Renal pelvis (tissue), 1 donor: ENCODE measurements at regions not wholly inside any gene's neighbourhood (a gene's known extent, or its start where the extent isn't known, plus 50 kb on each side); places are given as distances from the start of the nearest gene placed in this dataset.

Source experiments
- DNase-seq: peaks from one replicate; pipeline ENCODE4 v3.0.0-alpha.2; 2013

DNA sequence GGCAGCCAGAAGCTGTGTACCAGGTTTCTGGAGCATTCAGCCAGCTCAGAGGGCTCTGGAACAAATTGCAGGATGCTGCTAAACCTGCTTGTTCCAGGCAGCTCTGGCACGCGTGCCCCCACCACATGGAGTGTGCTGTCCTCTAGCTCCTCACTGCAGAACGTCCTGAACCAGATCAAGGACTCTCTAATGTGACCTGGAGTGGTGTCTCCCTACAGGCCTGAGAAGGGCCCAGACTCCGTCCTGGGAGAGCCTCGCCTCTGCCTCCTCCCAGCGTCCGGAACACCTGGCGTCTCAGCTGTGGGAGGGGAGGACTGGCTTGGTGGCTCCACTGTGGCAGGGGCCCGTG lies 115.6 kb upstream of the GPC1 start:
- DNase-seq: no peak

GRCh38 chr2:240320204-240320993 lies 115.1 kb upstream of the GPC1 start:
- no peak for DNase-seq

DNA sequence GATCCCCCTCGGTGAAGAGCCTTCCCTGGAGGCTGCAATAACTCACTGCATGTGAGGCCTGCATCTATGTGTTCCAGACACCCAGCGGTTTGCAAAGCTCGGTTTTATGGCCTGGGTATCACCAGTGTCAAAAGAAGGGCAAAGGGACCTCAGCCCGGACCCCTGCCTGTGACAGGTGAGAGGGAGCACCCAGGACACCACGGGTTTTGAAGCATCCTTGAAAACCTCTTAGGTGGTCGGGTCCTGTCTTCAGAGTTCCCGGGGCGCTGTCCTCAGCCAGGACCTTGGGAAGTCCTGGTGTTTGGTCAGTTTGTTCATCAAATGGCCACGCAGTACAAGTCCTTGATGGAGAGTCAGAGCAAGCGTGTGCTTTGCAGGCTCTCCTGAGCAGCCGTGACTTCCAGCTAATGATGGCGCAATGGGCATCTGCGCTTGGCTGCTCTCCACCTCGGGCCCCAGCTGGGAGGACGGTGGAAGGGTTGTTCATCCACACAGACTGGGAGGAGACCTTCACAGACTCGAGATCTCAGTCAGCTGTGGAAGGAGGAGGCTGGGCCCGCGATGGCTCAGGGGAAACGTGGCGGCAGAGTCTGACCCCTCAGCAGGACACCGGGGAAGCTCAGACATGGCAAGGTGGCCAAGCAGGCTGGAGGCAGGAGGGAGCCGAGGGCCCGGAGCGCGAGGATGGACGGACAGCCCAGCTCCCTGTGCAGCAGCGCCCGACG lies 113.1 kb upstream of the GPC1 start:
- no peak for DNase-seq

DNA sequence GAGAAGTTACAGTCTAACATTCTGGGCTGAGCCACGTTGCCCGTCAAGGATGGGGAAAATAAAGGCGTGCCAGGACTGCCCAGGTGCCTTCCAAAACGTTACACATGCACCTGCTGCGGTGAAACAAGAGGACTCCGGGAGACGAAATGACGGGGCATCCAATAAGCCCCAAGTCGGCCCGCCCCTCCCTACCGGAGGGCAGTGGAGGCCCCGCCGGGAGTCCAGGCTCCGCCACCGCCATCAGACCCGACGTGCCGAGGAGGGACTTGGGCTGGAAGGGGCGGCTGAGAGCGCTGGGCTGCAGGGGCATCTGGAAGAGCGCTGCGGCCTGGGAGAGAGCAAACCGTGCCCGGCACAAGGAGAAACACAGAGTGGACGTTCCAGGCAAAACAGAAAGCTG lies 112.5 kb upstream of the GPC1 start:
- DNase-seq: no peak

GRCh38 chr2:240323601-240324291 lies 111.7 kb upstream of the GPC1 start:
- DNase-seq: no peak

- DNase-seq: no peak
Measured at GRCh38 chr2:240324312-240325015, 111.0 kb upstream of the GPC1 start.

DNA sequence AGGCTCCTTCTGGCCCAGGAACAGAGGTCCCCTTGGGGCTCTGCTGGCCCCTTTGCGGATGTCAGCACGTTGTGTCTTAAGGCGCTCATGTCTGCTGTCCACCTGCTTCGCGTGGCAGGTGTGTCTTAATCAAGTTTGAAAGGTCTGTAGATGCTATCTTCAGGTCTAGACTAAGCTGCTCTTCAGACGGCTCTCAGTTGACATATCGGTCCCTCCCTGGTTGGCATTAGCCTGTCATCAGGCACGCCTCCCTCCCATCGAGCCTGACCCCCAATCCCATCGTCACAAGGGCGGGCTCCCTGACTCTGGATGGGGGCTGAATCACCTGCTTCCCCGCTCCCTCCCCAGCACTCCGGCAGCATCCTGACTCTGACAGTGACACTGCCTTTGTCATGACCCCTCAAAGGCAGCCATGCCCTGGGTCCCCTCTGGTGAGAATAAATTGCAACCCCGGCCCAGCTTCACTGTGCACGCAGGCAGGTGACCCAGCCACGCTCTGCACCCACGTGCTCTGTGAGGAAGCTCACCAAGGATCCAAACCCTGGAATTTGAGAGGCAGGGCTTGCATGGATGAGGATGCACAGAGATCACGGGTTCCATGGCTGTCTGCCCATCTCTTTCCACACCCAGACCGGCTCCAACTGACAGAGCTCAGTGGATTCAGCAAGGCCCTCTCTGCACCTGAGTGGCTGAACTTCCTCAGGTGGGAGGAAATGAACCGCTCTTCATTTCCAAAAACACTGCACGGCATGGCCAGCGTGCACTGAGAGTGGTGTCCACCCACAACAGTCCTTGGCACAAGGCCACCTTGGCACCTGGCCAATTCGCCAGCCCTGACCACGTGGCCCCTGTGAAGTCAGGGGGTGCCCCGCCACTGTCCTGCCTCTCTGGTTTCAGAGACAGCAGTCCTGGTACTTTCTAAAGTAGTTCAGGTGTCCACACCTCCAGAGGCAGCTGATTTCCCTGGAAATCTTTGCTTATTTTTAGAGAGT lies 110.2 kb upstream of the GPC1 start:
- no peak for DNase-seq

GRCh38 chr2:240326246-240326645 lies 109.2 kb upstream of the GPC1 start:
- no peak for DNase-seq

DNA sequence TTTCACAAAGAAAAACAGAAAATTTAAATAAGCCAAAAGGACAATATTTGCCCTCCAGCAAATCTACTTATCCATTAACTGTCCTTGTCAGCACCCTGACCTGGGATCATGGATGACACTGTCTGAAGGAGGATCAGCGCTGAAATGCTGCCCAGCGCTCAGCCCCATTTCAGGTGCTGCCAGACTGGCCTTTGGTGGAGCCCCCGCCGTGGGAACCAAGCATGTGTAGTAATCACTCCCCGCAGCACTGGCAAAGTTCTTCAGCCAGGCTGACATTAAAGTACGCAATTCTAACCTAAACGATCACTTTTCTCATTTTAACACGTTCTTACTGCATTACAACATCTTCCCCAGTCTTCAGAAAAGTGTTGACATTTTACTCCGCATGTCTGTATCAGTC lies 108.6 kb upstream of the GPC1 start:
- DNase-seq: no peak

DNA sequence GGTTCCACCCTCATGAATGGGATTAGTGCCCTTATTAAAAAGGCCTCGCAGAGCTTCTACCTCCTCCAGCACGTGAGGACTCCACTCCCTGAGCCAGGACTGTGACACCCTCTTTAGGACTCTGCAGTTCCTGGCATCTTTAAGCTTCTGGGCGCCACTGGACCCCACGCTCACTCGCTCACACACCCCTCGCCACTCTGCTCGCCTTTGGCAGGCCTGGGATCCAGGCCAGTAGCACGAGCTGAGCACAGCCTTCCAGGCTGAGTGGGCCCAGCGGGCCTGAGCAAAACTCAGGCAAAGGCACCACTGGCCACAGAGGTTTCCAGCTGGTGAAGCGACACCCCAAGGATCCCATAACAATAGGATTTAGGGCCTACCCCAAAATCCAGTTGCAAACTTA lies 107.9 kb upstream of the GPC1 start:
- DNase-seq: no peak

DNA sequence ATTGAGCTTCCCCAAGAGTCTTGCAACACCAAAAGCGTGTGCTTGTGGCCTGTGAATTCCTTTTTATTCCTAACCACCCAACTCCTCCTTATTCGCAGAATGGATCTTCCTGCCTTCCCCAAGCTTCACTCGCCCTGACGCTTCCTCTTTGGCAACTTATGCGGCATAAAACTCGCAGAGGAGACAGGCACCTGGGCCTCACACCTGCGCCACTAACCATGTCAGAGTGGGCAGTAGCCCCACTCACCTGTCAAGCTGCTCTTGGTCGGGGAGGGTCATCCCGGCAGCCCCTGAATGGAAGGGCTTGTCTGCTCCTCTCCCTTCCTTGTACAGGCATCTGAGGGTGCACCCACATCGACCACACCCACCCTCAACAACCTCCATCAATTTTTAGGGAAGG lies 106.9 kb upstream of the GPC1 start:
- no peak for DNase-seq

GRCh38 chr2:240329116-240329665 lies 106.3 kb upstream of the GPC1 start:
- no peak for DNase-seq

GRCh38 chr2:240329778-240330177 lies 105.7 kb upstream of the GPC1 start:
- no peak for DNase-seq

- no peak for DNase-seq
Measured at GRCh38 chr2:240333985-240334384, 101.5 kb upstream of the GPC1 start.

DNA sequence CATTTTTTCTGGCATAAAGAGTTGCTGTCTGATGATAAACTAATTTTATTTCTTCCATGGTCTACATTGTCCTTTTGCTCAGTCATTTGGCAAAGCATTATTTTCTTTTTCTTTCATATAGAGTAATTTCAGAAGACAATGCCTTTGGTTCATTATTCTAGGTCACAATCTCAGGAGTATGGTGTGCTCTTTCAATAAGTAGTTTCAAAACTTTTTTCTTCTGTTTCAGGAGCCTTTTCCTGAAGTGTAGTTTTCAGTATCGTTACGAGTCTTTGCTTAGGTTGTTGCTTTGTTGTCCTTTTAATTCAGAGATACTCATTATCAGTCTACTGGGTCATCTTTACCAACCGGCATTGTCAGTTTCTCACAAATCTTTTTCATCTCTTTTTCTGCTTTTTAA lies 100.4 kb upstream of the GPC1 start:
- no peak for DNase-seq

DNA sequence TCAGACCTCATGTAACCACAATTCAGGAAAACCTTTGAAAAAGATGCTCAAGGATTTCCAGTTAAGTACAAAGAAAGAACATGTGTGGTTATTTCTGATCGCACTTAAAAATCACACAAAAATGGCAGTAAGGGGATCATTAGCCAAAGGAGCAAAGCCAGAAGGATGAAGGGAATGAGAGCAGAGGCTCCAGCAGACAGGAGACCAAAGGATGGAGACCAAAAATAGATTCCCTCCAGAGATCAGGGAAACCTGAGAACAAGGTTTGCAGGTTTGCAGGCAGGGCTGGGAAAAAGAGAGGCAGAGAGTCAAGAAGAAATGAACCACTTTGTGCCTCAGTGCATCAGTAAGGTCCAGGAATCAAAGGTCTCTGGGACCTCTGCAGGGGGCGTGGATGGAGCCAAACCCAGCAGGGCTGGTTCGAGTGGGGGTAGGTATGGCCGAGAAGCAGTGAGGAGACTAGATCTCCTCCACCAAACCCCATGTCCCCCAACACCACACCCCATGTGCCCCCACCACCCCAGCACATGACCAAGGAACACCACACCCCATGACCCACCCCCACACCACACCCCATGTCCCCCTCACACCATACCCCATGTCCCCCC lies 98.5 kb upstream of the GPC1 start:
- no peak for DNase-seq

DNA sequence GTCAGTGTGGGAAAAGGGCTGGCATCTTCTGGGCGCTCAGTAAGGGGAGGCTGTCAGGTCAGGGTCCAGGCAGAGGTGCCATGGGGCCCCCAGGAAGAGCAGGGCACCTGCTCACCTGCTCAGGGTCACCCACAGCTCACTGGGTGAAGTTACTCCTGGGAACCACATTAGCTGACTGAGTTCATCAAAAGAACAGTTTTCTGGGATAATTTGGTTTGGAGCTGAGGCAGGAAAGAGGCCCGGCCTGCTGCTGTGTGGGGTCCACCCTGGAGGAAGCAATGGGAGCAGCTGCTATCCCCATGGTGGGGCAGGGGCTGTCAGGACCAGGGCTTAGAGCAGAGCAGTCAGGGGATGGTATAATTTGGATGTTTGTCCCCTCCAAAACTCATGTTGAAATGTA lies 97.2 kb upstream of the GPC1 start:
- DNase-seq: no peak

GRCh38 chr2:240339411-240340360 lies 95.8 kb upstream of the GPC1 start:
- no peak for DNase-seq

DNA sequence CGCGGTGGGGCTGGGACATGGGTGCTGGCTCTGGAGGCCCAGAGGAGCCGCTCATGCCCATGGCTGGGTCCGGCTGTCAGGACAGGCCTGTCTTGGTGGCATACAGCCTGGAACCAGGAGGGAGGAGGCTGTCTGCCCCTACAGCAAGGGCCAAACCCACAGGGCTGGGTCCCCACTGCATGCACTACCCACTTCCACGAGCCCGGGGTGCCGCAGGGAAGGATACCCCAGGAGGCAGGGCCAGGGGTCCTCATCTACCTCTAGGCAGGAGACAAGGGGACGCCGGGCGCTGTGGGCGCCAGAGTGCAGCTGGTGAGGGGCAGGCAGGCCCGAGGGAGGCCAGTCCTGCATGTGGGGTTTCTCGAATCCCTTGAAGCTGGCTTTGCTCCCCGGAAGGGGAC lies 95.1 kb upstream of the GPC1 start:
- no peak for DNase-seq
